ENCODE measurements at regions not wholly inside any gene's neighbourhood (a gene's known extent, or its start where the extent isn't known, plus 50 kb on each side); places are given as distances from the start of the nearest gene placed in this dataset.

- no peak for TF ChIP-seq POLR2A (IDR thresholded peaks at IDR 0.05; ENCODE audit: low read depth, low read length)
- FAIRE-seq (peak; percentile 91), DNase-seq (ENCODE audit: insufficient read length, low spot score) (no peak)
Observed at GRCh38 chr13:109867766-109868165, 81.4 kb upstream of the IRS2 start.

DNA sequence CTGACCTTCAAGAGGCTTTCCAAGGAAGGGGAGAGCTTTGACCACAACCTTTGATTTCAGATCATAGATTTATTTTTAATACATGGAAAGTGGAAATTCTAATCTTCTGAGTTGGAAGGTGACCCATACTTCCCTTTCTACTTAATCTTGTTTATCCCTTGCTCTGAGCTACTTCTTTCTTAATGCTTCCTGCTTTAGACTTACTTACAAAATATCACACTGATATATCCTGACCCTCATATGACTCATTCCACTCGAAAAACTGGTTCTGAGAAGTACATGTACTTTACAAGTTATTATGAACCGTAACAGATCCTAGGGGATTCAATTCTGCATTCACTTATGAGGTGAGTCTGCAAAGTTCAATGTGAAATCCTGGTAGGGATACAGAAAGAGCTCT lies 76.2 kb upstream of the IRS2 start:
- FAIRE-seq (peak; percentile 85), DNase-seq (ENCODE audit: insufficient read length, low spot score) (no peak)
- no peak for TF ChIP-seq POLR2A (IDR thresholded peaks at IDR 0.05; ENCODE audit: low read depth, low read length)

- no peak for TF ChIP-seq POLR2A (IDR thresholded peaks at IDR 0.05; ENCODE audit: low read depth, low read length)
- no peak for DNase-seq (ENCODE audit: insufficient read length, low spot score)
- FAIRE-seq: peak; percentile 70
Observed at GRCh38 chr13:109859898-109860297, 73.5 kb upstream of the IRS2 start.

GRCh38 chr13:109859216-109859835 lies 72.9 kb upstream of the IRS2 start:
- FAIRE-seq (no peak), DNase-seq (ENCODE audit: insufficient read length, low spot score) (no peak)
- no peak for TF ChIP-seq POLR2A (IDR thresholded peaks at IDR 0.05; ENCODE audit: low read depth, low read length)

DNA sequence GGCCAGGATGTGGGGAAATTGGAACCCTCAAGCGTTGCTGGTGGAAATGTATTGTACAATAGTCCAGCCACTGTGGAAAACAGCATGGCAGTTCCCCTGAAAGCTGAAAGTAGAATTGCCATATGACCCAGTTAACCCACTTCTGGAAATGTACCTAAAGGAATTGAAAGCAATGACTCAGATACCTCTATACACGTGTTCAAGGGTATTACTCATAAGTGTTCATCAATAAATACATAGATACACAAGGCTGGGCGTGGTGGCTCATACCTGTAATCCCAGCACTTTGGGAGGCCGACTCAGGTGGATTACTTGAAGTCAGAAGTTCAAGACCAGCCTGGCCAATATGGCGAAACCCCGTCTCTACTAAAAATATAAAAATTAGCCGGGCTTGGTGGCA lies 71.9 kb upstream of the IRS2 start:
- no peak for DNase-seq (ENCODE audit: insufficient read length, low spot score)
- no peak for FAIRE-seq
- no peak for TF ChIP-seq POLR2A (IDR thresholded peaks at IDR 0.05; ENCODE audit: low read depth, low read length)

GRCh38 chr13:109857803-109858202 lies 71.4 kb upstream of the IRS2 start:
- no peak for TF ChIP-seq POLR2A (IDR thresholded peaks at IDR 0.05; ENCODE audit: low read depth, low read length)
- DNase-seq (ENCODE audit: insufficient read length, low spot score) (no peak), FAIRE-seq (no peak)

DNA sequence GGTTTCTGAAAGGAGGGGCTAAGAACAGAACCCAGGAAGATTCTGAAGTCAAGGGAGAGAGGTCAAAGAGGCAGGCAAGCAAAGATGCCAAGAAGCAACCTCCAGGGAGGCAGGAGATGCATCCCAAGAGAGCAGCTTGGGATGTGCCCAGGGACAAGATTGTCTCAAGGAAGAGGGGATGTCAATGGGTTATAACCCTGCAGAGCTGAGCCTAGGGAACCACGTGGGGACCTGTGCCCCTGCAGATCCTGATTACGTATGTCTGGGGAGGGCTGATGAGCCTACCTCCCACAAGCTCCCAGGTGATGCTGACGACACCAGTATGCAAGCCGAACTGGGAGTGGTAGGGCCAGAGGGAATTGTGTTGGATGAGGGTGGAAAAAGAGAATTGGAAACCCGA lies 70.9 kb upstream of the IRS2 start:
- DNase-seq (ENCODE audit: insufficient read length, low spot score) (no peak), FAIRE-seq (no peak)
- no peak for TF ChIP-seq POLR2A (IDR thresholded peaks at IDR 0.05; ENCODE audit: low read depth, low read length)

DNA sequence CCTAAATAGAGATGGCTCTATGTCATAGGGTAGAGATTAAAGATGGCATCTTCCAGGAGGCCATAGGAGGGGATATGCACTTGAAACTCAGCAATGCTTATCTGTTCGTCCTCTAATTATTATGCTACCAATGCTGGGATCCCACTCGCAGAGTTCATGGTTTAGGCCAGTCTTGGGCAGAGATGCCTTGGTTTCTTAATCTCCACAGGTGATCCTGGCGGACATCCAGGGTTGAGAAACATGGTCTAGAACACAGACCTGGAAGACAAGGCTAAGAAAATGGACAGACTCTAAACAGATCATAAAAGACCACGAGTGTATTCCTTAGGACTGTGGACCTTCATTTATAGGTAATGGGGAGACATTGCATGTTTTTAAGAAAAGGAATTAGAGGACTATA lies 70.0 kb upstream of the IRS2 start:
- DNase-seq (ENCODE audit: insufficient read length, low spot score) (no peak), FAIRE-seq (no peak)
- TF ChIP-seq POLR2A (IDR thresholded peaks at IDR 0.05; ENCODE audit: low read depth, low read length): no peak

- no peak for FAIRE-seq
- TF ChIP-seq POLR2A (IDR thresholded peaks at IDR 0.05; ENCODE audit: low read depth, low read length): no peak
Observed at GRCh38 chr13:109853153-109853552, 66.8 kb upstream of the IRS2 start.

DNA sequence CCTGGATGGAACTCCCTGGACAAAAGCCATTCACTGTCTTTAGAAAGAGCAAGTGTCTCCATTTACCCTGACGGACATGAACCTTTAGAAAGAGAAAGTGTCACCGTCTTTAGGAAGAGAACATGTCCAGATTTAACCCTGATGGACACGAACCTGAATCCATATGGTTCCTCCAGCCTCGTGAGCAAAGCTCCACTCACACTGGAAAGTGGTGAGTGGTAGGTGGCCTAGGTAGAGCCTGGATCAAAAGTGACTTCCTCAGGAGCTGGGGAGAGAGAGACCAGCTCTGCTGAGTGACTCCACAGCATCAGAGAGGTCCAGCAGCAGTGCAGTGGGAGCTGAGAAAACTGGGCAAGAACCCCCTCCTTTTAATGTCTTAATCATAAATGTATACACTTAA lies 59.8 kb upstream of the IRS2 start:
- no peak for TF ChIP-seq POLR2A (IDR thresholded peaks at IDR 0.05; ENCODE audit: low read depth, low read length)
- FAIRE-seq: no peak
- DNase-seq (ENCODE audit: insufficient read length, low spot score): no peak

More at GRCh38 chr13:109853153-109853552, 66.8 kb upstream of the IRS2 start:
- DNase-seq (ENCODE audit: insufficient read length, low spot score): no peak

- DNase-seq (ENCODE audit: insufficient read length, low spot score) (no peak), FAIRE-seq (peak; percentile 83)
- TF ChIP-seq POLR2A (IDR thresholded peaks at IDR 0.05; ENCODE audit: low read depth, low read length): no peak
Observed at GRCh38 chr13:109844396-109844795, 58.0 kb upstream of the IRS2 start.

- no peak for DNase-seq (ENCODE audit: insufficient read length, low spot score)
- no peak for TF ChIP-seq POLR2A (IDR thresholded peaks at IDR 0.05; ENCODE audit: low read depth, low read length)
- no peak for FAIRE-seq
Observed at GRCh38 chr13:109843695-109844094, 57.3 kb upstream of the IRS2 start.

DNA sequence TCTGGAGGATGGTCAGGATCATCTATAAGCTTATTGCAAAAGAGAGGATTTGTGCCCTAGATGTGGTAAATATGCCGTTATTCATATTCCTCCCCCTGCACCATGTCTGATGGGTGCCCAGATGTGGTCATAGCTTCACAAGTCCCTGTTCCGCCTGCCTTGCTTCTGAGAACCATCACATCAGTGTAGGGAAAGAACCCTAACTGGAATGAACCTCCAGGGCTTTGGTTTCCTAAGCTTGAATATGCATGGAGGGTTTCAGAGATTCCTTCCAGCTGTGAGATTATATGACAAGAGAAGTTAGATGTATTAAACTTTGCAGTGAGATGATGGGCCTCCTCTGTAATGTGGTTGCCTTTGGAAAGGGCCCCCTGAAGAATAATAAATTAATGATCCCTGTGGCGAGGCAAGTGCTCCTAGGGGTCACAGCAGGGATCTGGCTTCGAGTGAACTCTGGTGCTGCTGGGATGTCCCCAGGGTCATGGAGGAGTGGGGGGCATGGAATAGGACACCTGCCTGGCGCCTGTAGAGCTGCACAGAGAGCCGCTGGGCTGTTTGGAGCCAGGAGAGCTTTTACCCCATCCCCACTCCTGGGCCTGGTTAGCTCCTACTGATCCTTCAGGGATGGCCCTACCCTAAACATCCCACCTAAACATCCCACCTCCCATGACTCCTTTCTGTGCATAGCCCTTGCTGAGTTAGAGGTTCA lies 56.0 kb upstream of the IRS2 start:
- FAIRE-seq: no peak
- no peak for DNase-seq (ENCODE audit: insufficient read length, low spot score)
- no peak for TF ChIP-seq POLR2A (IDR thresholded peaks at IDR 0.05; ENCODE audit: low read depth, low read length)

DNA sequence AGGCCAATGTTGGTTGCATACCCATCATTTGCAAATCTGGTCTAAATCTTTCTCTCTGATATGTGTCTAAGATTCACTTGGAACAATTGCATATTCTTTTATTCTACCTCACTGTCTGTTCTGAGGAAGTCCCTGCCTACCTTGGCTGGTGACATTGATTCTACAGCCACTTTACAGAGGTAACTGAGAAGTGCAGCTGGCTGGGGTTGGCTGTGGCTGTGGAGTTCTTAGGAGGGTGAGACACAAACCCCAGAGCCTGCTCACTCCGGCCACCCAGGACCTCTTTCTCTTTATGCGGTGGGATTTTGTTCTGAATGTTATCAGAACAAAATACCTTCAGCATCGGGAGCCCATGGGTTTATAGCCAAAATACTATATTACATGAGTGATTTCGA lies 54.5 kb upstream of the IRS2 start:
- no peak for TF ChIP-seq POLR2A (IDR thresholded peaks at IDR 0.05; ENCODE audit: low read depth, low read length)
- DNase-seq (ENCODE audit: insufficient read length, low spot score) (no peak), FAIRE-seq (no peak)

GRCh38 chr13:109840201-109840892 lies 54.0 kb upstream of the IRS2 start:
- DNase-seq (ENCODE audit: insufficient read length, low spot score) (peak; percentile 75), FAIRE-seq (peak; percentile 99)
- TF ChIP-seq POLR2A (IDR thresholded peaks at IDR 0.05; ENCODE audit: low read depth, low read length): no peak
